RWPE2 (cell line): ENCODE measurements at regions not wholly inside any gene's neighbourhood (a gene's known extent, or its start where the extent isn't known, plus 50 kb on each side); places are given as distances from the start of the nearest gene placed in this dataset.

Experiments used
- ATAC-seq: fragments of 200-7000 bp; cut with Tn5 transposase; 3 replicates; pipeline ENCODE4 v1.9.1; 2021; ENCODE audit warnings: low read depth
- DNase-seq: peaks from one replicate; pipeline ENCODE4 v3.0.0-alpha.2; 2020; ENCODE audit warnings: low spot score
- H3K27ac ChIP-seq: fragments of 450-650 bp; 2 replicates; pipeline ENCODE4 v1.5.1; 2017; ENCODE audit warnings: mild to moderate bottlenecking; ENCODE audit not compliant: poor library complexity, severe bottlenecking
- H3K27me3 ChIP-seq: fragments of 250-450 bp; sonication (Bioruptor Pico); 2 replicates; pipeline ENCODE4 v1.5.1; 2021; ENCODE audit warnings: mild to moderate bottlenecking, moderate library complexity; ENCODE audit not compliant: insufficient read depth, poor library complexity, severe bottlenecking
- H3K36me3 ChIP-seq: fragments of 250-450 bp; sonication (Bioruptor Pico); 2 replicates; pipeline ENCODE4 v1.5.1; 2020; ENCODE audit warnings: low read depth, mild to moderate bottlenecking, moderate library complexity
- H3K4me1 ChIP-seq: fragments of 250-450 bp; sonication (Bioruptor Pico); 2 replicates; pipeline ENCODE4 v1.5.1; 2021; ENCODE audit warnings: mild to moderate bottlenecking, moderate library complexity; ENCODE audit not compliant: insufficient read depth, poor library complexity, severe bottlenecking
- H3K4me3 ChIP-seq: fragments of 250-450 bp; sonication (Bioruptor Pico); 2 replicates; pipeline ENCODE4 v1.5.1; 2021; ENCODE audit warnings: mild to moderate bottlenecking, moderate library complexity; ENCODE audit not compliant: severe bottlenecking
- H3K9me3 ChIP-seq: fragments of 250-450 bp; sonication (Bioruptor Pico); 2 replicates; pipeline ENCODE4 v1.5.1; 2021; ENCODE audit warnings: mild to moderate bottlenecking, moderate library complexity; ENCODE audit not compliant: severe bottlenecking
- CTCF ChIP-seq: fragments of 450-650 bp; IDR thresholded peaks from one replicate; pipeline ENCODE4 v1.5.1; 2017; ENCODE audit warnings: mild to moderate bottlenecking, moderate library complexity; ENCODE audit not compliant: poor library complexity, severe bottlenecking

GRCh38 chr21:15650735-15651134 lies 79.0 kb upstream of the USP25 start:
- no peaks in the 10 kb centered on the region for H3K27me3 ChIP-seq
- no peak overlapping the region for H3K27ac ChIP-seq
- ATAC-seq = no peak
- TF ChIP-seq CTCF = no peak
- H3K9me3 ChIP-seq = peaks cover 2% of the 10 kb centered on the region
- H3K4me3 ChIP-seq = no peak overlapping the region
- no peaks in the 10 kb centered on the region for H3K4me1 ChIP-seq
- no peaks in the 10 kb centered on the region for H3K36me3 ChIP-seq
- DNase-seq = no peak

DNA sequence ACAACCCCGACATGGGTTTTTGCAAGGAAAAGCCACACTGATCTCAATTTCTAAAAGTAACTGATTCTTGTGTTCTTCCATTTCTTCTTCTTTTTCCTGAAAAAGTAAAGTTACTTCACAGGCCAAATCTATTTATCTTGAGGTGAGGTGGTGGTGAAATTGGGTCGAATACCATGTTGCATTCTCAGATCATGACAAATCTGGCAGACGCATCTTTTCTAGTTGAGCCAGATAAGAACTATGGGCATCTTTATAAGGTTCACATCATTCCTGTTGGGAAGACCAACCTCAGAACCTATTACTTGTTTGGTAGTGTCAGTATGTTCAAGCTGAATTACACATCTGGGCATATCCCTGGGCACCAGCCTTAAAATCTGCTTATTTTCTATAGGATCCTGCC lies 78.6 kb upstream of the USP25 start:
- H3K9me3 ChIP-seq = peaks cover 2% of the 10 kb centered on the region
- ATAC-seq (no peak), DNase-seq (no peak)
- H3K27me3 ChIP-seq = no peaks in the 10 kb centered on the region
- H3K36me3 ChIP-seq = no peaks in the 10 kb centered on the region
- no peaks in the 10 kb centered on the region for H3K4me1 ChIP-seq
- H3K27ac ChIP-seq = no peak overlapping the region
- TF ChIP-seq CTCF = no peak
- H3K4me3 ChIP-seq = no peak overlapping the region

DNA sequence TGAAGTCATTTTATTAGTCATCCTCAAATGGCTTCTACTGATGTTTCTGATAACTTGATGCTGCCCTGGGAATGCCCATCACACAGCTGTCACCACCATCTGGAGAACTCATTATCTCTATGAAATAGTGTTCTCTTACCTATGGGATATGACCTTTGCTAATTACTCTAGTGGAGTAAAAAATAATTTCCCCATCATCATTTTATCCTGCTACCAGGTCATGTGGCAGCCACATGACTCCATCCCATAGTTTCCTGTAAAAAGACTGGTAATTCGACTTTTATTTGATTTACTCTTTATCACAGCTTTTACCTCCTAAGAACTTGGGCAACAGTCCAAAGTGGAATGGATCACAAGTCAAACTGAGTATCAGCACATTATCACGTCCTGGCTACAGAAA lies 76.1 kb upstream of the USP25 start:
- ATAC-seq (no peak), DNase-seq (no peak)
- H3K36me3 ChIP-seq = no peaks in the 10 kb centered on the region
- no peak for TF ChIP-seq CTCF
- H3K4me3 ChIP-seq = no peak overlapping the region
- no peaks in the 10 kb centered on the region for H3K4me1 ChIP-seq
- H3K27ac ChIP-seq = no peak overlapping the region
- no peaks in the 10 kb centered on the region for H3K27me3 ChIP-seq
- H3K9me3 ChIP-seq = peaks cover 2% of the 10 kb centered on the region

GRCh38 chr21:15654171-15654570 lies 75.6 kb upstream of the USP25 start:
- Histone ChIP-seq H3K4me3 (no peak overlapping the region), H3K36me3 (no peaks in the 10 kb centered on the region), H3K4me1 (no peaks in the 10 kb centered on the region), H3K9me3 (peaks cover 2% of the 10 kb centered on the region), H3K27ac (no peak overlapping the region), H3K27me3 (no peaks in the 10 kb centered on the region)
- no peak for TF ChIP-seq CTCF
- ATAC-seq = no peak
- DNase-seq = no peak

- H3K4me3 ChIP-seq = no peak overlapping the region
- no peaks in the 10 kb centered on the region for H3K4me1 ChIP-seq
- ATAC-seq = peak; percentile 61
- H3K36me3 ChIP-seq = no peaks in the 10 kb centered on the region
- TF ChIP-seq CTCF = no peak
- no peak for DNase-seq
- H3K27ac ChIP-seq = no peak overlapping the region
- H3K27me3 ChIP-seq = no peaks in the 10 kb centered on the region
- no peaks in the 10 kb centered on the region for H3K9me3 ChIP-seq
Measured at GRCh38 chr21:15659753-15660422, 69.9 kb upstream of the USP25 start.
